Thymus (tissue), 11 donors: ENCODE measurements at regions not wholly inside any gene's neighbourhood (a gene's known extent, or its start where the extent isn't known, plus 50 kb on each side); places are given as distances from the start of the nearest gene placed in this dataset.
"Not testable (repeated sequence)": the region's sequence is repeated elsewhere in the genome, so short reads cannot be mapped to it uniquely, and the experiment has no call there.

Experiments used
- DNase-seq, 9 donors: peaks; one replicate each; pipeline ENCODE4 v3.0.0-alpha.2; 2013; ENCODE audit warnings: low spot score in 9 of 9, low read depth in 6 of 9, missing footprints in 1 of 9
- H3K27ac ChIP-seq, 2 donors: one replicate each; pipeline ENCODE4 v1.5.1; 2013; ENCODE audit warnings: control low read depth in 1 of 2, low read depth in 1 of 2, low read length in 1 of 2, mild to moderate bottlenecking in 1 of 2, moderate library complexity in 1 of 2
- H3K27me3 ChIP-seq, 2 donors: one replicate each; pipeline ENCODE4 v1.5.1; 2013; ENCODE audit warnings: low read length in 1 of 2; ENCODE audit not compliant: control insufficient read depth in 2 of 2, insufficient read depth in 1 of 2
- H3K36me3 ChIP-seq, 2 donors: one replicate each; pipeline ENCODE4 v1.5.1; 2013; ENCODE audit warnings: low read length in 1 of 2, mild to moderate bottlenecking in 1 of 2, moderate library complexity in 1 of 2; ENCODE audit not compliant: control insufficient read depth in 2 of 2, insufficient read depth in 2 of 2
- H3K4me1 ChIP-seq, 2 donors: one replicate each; pipeline ENCODE4 v1.5.1; 2013; ENCODE audit warnings: low read length in 2 of 2; ENCODE audit not compliant: control insufficient read depth in 2 of 2, insufficient read depth in 2 of 2
- H3K4me3 ChIP-seq, 2 donors: one replicate each; pipeline ENCODE4 v1.5.1; 2013; ENCODE audit warnings: low read length in 2 of 2, control low read depth in 1 of 2, mild to moderate bottlenecking in 1 of 2
- H3K9me3 ChIP-seq, 2 donors: one replicate each; pipeline ENCODE4 v1.5.1; 2013; ENCODE audit warnings: low read length in 1 of 2, mild to moderate bottlenecking in 1 of 2; ENCODE audit not compliant: control insufficient read depth in 2 of 2, insufficient read depth in 1 of 2
- WGBS: extraction: QIAGEN DNeasy Blood & Tissue Kit; methylation state at CpG from one replicate; pipeline ENCODE4 v1.1.7; 2013; 5-methylcytosine and 5-hydroxymethylcytosine counted together
- donor health status: healthy.

DNA sequence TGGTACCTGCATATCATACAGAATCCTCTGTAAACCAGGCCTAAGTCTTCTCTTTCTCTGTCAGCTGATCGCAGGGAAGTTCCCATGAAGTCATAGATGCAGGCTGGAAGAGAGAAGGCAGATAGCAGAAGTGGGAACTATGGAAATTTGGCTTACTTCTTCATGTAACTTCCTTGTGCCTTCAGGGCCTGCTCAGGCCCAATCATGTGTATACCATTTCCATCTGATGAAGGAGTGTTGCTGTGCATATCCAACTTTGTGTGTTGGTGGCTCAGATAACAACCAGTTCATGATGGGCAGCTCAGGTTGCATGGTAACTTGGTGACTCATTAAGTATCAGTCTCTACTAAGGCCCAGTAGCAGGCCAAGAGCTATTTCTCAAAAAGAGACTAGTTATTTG, 53.1 kb upstream of the CEP295 start:
- Histone ChIP-seq H3K27me3 (no peaks in the 10 kb centered on the region), H3K36me3 (no peaks in the 10 kb centered on the region), H3K4me3 (no peak overlapping the region), H3K9me3 (no peaks in the 10 kb centered on the region), H3K4me1 (no peaks in the 10 kb centered on the region), H3K27ac (no peak overlapping the region)
- 100% methylated on average over 1 of the region's 1 CpG for WGBS
- peak in 1 of 9 donors; percentile 15 for DNase-seq

DNA sequence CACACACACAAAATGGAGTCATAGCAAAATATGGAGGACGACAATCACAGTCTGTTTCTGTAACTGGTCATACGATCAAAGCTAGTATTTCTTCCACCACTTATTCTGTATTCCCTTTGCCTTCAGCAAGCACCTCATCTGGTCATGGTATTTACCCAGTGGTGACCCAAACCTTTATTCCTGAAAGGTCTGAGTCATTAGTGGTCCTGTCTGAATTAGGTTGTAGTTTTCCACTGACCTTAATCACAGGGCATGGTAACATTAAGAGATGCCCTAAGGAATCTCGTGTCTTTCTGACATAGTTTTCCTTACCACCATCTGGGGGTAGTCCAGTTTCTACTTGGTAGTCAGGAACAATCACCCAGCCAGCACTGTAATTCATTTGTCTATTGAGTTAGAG, 54.8 kb upstream of the CEP295 start:
- no peak overlapping the region for H3K4me3 ChIP-seq
- H3K27me3 ChIP-seq = no peaks in the 10 kb centered on the region
- 96% methylated on average over 3 of the region's 3 CpGs for WGBS
- no peaks in the 10 kb centered on the region for H3K9me3 ChIP-seq
- no peak for DNase-seq
- no peak overlapping the region for H3K27ac ChIP-seq
- no peaks in the 10 kb centered on the region for H3K36me3 ChIP-seq
- H3K4me1 ChIP-seq = no peaks in the 10 kb centered on the region

DNA sequence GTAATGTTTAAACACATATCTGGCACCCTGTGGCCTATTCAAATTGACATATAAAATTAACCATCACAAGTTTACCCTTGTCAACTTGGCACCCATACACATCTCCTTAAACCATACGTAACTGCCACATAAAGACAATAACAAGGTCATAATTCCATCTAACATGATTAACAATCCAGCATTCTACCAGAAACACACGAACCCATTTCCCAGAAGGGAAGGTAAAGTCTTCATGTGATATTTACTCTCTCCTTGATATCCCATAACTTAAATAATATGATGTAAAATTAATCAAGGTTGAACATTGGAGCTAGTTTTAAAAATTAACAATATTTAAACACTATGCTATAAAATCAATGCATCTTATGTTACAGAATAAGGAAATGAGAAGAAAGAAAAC, 55.2 kb upstream of the CEP295 start:
- Histone ChIP-seq H3K27me3 (no peaks in the 10 kb centered on the region), H3K4me3 (no peak overlapping the region), H3K27ac (no peak overlapping the region), H3K9me3 (no peaks in the 10 kb centered on the region), H3K4me1 (no peaks in the 10 kb centered on the region), H3K36me3 (no peaks in the 10 kb centered on the region)
- 90% methylated on average over 2 of the region's 2 CpGs for WGBS
- no peak for DNase-seq

DNA sequence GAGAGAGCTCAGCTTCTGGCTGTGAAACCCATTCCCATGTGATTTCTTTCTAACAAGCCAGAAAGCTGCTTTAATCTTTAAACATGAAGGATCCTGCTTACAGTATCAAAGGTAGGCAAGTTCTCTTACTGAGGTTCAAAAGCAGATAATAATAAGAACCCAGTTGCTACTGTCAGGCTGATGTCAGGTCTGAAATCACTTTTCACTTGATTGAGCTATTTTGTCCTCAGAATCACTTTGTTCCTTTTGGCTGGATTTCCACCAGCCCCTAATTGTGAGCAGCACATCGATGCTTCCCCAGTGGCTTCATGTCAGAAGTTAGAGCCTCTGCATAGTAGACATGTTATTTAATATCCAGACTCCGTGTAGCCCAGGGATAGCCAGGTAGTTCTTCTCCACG, 55.8 kb upstream of the CEP295 start:
- 66% methylated on average over 3 of the region's 3 CpGs for WGBS
- Histone ChIP-seq H3K27ac (no peak overlapping the region), H3K4me3 (no peak overlapping the region), H3K9me3 (no peaks in the 10 kb centered on the region), H3K36me3 (no peaks in the 10 kb centered on the region), H3K27me3 (no peaks in the 10 kb centered on the region), H3K4me1 (no peaks in the 10 kb centered on the region)
- no peak for DNase-seq

DNA sequence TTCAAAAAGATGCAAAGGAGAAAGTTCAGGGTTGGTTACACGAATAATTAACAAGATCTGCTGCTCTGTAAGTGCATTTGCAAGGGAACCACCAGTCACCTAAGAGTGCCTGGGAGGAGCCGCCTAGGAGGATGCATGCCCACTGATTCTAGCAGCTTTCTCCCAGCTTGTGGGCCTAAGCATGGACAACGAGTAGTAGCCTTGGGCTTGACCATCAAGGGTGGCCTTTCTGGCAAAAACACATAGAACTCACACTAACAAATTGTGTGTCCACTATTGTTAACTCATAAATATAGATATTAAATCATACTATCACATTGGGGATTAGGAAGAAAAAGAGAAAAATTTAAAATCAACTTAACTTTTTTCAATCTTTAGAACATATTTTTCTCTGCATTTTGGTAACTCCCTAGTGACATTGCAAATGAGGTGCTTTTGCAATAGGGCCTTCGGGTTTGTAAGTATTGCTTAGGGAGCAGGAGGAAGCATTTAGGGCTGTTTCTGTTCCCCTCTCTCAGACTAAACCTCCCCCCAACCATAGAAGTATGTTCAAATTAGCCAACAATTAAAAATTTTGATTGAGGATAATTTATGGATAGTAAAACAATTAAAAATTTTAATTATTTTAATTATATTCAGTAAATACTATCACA, 57.3 kb upstream of the CEP295 start:
- Histone ChIP-seq H3K27me3 (no peaks in the 10 kb centered on the region), H3K36me3 (no peaks in the 10 kb centered on the region), H3K27ac (no peak overlapping the region), H3K9me3 (no peaks in the 10 kb centered on the region), H3K4me3 (no peak overlapping the region), H3K4me1 (no peaks in the 10 kb centered on the region)
- DNase-seq = no peak
- 89% methylated on average over 4 of the region's 4 CpGs for WGBS

DNA sequence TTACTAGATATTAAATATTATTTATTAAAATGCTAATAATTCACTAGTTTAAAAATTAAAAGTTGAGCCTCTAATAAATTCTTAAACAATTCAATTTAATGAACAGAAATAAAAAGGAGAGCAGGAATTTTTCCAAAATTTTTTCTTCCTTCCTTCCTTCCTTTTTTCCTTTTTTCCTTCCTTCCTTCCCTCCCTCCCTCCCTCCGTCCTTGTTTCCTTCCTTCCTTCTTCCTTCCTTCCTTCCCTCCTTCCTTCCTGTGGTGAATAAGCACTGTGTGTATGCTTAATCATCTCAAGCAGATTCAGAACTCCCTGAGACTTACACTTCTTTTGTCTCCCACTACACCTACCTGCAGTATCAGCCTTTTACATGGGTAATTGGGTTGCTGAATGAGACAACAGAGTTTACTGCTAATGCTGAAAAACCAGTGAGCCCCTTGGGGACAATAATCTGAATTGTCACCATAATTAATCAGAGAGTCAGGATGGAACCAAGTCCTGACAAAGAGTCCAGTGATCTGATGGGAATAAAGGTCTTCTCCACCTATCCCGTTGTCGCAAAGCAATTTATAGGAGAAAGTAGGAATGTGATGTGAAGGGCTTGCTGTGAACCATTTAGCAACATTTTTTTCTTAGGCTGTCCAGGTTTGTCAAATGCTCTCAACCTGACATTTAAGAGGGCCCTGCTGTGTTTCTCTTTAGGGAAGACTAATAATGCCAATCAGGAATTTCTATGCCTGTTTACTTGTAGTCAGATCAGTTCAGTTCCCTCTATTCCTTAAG, 58.1 kb upstream of the CEP295 start:
- 81% methylated on average over 3 of the region's 3 CpGs for WGBS
- H3K9me3 ChIP-seq = no peaks in the 10 kb centered on the region
- no peak overlapping the region for H3K4me3 ChIP-seq
- H3K4me1 ChIP-seq = no peaks in the 10 kb centered on the region
- H3K27ac ChIP-seq = no peak overlapping the region
- no peaks in the 10 kb centered on the region for H3K27me3 ChIP-seq
- no peaks in the 10 kb centered on the region for H3K36me3 ChIP-seq
- no peak for DNase-seq

DNA sequence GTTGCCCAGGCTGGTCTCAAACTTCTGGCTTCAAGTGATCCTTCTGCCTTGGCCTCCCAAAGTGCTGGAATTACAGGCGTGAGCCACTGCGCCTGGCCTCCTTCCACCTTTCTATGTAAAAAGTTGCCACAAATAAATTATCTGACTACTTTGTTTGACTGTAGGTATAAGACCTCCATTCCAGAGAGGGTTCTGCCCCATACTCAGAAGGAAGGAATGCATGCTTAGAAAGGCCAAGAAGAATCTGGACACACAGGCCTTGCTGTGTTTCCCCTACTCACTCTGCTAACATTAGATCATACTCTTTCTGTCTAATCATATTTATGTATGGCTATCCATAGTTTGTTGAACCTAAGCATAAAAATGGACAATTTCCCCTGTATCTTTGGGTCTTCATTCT, 53.0 kb upstream of the SMCO4 start:
- WGBS = 51% methylated on average over 2 of the region's 2 CpGs
- not testable (repeated sequence) for H3K27ac ChIP-seq, H3K4me3 ChIP-seq, DNase-seq, H3K9me3 ChIP-seq, H3K36me3 ChIP-seq, H3K4me1 ChIP-seq, H3K27me3 ChIP-seq
